Parathyroid adenoma (tissue), 2 donors: ENCODE measurements at regions not wholly inside any gene's neighbourhood (a gene's known extent, or its start where the extent isn't known, plus 50 kb on each side); places are given as distances from the start of the nearest gene placed in this dataset.

Experiments used
- H2AFZ ChIP-seq: fragments of 300-600 bp; sonication (generic); one replicate; pipeline ENCODE4 v1.7.0; 2017; ENCODE audit warnings: antibody characterized with exemption, mild to moderate bottlenecking
- H3K27ac ChIP-seq: fragments of 300-600 bp; sonication (generic); one replicate; pipeline ENCODE4 v1.7.0; 2017
- H3K27me3 ChIP-seq: fragments of 300-600 bp; sonication (generic); one replicate; pipeline ENCODE4 v1.7.0; 2017; ENCODE audit warnings: low read length; ENCODE audit not compliant: control insufficient read depth, insufficient read depth
- H3K36me3 ChIP-seq: fragments of 300-600 bp; sonication (generic); one replicate; pipeline ENCODE4 v1.7.0; 2017; ENCODE audit warnings: low read length; ENCODE audit not compliant: control insufficient read depth, insufficient read depth
- H3K4me1 ChIP-seq: fragments of 300-600 bp; sonication (generic); one replicate; pipeline ENCODE4 v1.7.0; 2017; ENCODE audit warnings: control low read depth
- H3K4me2 ChIP-seq: fragments of 300-600 bp; sonication (generic); one replicate; pipeline ENCODE4 v1.7.0; 2017; ENCODE audit warnings: low read length
- H3K4me3 ChIP-seq: fragments of 300-600 bp; sonication (generic); one replicate; pipeline ENCODE4 v1.7.0; 2017; ENCODE audit warnings: low read depth, low read length
- H3K79me2 ChIP-seq: fragments of 300-600 bp; sonication (generic); one replicate; pipeline ENCODE4 v1.7.0; 2017; ENCODE audit warnings: control low read depth
- H3K9ac ChIP-seq: fragments of 300-600 bp; sonication (generic); one replicate; pipeline ENCODE4 v1.7.0; 2017; ENCODE audit warnings: mild to moderate bottlenecking
- H3K9me3 ChIP-seq: fragments of 300-600 bp; sonication (generic); one replicate; pipeline ENCODE4 v1.7.0; 2017; ENCODE audit warnings: low read length; ENCODE audit not compliant: control insufficient read depth
- TF ChIP-seq, protein P1 (sequence below): fragments of 300-600 bp; sonication (generic); IDR thresholded peaks from one replicate; pipeline ENCODE4 v1.7.0; 2017; ENCODE audit warnings: antibody characterized with exemption, mild to moderate bottlenecking
- donor health status: primary hyperparathyroidism.

DNA sequence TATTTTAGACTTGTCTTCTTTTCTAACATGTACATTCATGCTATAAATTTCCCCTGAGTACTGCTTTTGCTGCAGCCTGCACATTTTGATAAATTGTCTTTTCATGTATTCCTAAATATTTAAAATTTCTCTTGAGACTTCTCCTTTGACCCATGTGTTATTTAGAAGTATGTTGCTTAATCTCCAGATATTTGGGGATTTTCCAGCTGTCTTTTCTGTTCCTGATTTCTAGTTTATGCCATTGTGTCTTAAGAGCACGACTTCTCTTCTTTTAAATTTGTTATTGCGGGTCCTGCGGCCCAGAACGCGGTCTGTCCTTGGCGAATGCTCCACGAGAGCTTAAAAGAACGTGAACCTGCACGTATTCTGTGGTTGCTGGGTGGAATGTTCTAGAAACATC lies 136.4 kb downstream of the KIF26A start:
- no peak overlapping the region for H3K27ac ChIP-seq
- no peak overlapping the region for H3K4me3 ChIP-seq

DNA sequence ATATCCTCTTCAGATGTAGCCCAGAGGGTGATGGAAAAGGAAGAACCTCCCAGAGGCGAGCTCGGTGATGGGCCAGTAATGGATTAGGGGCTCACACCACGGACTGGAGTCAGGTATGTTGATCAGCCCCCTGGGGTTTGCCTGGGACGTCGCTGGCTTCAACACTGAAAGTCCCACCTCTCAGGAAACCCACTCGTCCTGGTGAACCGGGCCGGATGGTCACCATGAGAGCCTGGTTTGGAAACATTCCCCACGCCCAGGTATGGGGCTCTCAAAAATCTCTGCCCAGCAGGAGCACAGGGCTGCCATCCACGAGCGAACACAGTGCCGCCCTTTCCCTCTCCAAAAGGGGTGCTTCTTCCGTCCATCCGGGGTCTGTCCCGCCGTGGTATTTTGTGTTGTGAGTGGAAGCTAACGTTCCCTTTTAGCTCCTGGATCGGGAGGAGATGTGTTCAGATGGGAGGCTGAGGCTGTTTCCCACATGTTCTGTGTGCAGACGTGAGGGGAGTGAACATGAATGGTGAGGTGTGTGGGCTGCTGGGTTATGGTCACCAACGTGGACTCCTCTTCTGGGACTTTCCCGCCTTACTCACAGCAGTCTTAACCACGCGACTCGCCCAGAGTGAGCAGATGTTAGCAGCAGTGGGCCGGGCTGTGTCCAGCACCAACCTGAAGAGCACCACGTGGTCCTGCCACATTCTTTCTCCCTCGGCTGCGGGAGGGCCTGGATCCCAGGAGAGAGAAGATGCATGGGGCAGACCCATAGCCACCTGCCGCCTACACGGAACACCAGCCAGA lies 139.2 kb downstream of the KIF26A start:
- no peaks in the 10 kb centered on the region for H3K27me3 ChIP-seq
- TF ChIP-seq, protein P1, sequence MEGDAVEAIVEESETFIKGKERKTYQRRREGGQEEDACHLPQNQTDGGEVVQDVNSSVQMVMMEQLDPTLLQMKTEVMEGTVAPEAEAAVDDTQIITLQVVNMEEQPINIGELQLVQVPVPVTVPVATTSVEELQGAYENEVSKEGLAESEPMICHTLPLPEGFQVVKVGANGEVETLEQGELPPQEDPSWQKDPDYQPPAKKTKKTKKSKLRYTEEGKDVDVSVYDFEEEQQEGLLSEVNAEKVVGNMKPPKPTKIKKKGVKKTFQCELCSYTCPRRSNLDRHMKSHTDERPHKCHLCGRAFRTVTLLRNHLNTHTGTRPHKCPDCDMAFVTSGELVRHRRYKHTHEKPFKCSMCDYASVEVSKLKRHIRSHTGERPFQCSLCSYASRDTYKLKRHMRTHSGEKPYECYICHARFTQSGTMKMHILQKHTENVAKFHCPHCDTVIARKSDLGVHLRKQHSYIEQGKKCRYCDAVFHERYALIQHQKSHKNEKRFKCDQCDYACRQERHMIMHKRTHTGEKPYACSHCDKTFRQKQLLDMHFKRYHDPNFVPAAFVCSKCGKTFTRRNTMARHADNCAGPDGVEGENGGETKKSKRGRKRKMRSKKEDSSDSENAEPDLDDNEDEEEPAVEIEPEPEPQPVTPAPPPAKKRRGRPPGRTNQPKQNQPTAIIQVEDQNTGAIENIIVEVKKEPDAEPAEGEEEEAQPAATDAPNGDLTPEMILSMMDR: no peak
- H3K27ac ChIP-seq: no peak overlapping the region
- no peak overlapping the region for H3K4me3 ChIP-seq
- no peaks in the 10 kb centered on the region for H3K36me3 ChIP-seq
- H3K4me2 ChIP-seq: no peak overlapping the region
- no peaks in the 10 kb centered on the region for H3K9me3 ChIP-seq
- H3K4me1 ChIP-seq: no peaks in the 10 kb centered on the region
- no peaks in the 10 kb centered on the region for H3K79me2 ChIP-seq
- no peak overlapping the region for H2AFZ ChIP-seq
- no peak overlapping the region for H3K9ac ChIP-seq

More for the DNA sequence above, 136.4 kb downstream of the KIF26A start:
- Histone ChIP-seq H3K9ac (no peak overlapping the region), H3K36me3 (no peaks in the 10 kb centered on the region), H3K4me1 (no peaks in the 10 kb centered on the region), H2AFZ (no peak overlapping the region), H3K9me3 (no peaks in the 10 kb centered on the region), H3K4me2 (no peak overlapping the region), H3K79me2 (no peaks in the 10 kb centered on the region), H3K27me3 (no peaks in the 10 kb centered on the region)
- TF ChIP-seq, protein P1: no peak

DNA sequence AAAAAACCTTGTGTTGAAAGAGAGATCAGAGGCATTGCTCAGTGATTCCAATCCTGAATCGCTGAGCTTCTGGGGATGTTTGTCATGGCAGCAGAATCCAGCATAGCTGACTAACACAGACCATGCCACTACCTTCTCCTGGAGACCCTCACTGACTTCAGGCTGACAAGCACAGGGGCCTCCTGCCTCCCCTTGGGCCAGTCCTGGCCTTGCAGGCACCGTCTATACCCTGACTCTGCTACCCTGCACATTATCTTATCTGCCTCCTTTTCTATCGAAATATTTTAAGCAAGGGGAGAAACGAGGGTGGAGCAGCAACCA lies 139.8 kb downstream of the KIF26A start:
- H3K9ac ChIP-seq: no peak overlapping the region
- H2AFZ ChIP-seq: no peak overlapping the region
- H3K27ac ChIP-seq: no peak overlapping the region
- no peaks in the 10 kb centered on the region for H3K79me2 ChIP-seq
- H3K4me2 ChIP-seq: no peak overlapping the region
- no peaks in the 10 kb centered on the region for H3K9me3 ChIP-seq
- H3K4me3 ChIP-seq: no peak overlapping the region
- H3K36me3 ChIP-seq: no peaks in the 10 kb centered on the region
- H3K27me3 ChIP-seq: no peaks in the 10 kb centered on the region
- TF ChIP-seq, protein P1: no peak
- no peaks in the 10 kb centered on the region for H3K4me1 ChIP-seq

DNA sequence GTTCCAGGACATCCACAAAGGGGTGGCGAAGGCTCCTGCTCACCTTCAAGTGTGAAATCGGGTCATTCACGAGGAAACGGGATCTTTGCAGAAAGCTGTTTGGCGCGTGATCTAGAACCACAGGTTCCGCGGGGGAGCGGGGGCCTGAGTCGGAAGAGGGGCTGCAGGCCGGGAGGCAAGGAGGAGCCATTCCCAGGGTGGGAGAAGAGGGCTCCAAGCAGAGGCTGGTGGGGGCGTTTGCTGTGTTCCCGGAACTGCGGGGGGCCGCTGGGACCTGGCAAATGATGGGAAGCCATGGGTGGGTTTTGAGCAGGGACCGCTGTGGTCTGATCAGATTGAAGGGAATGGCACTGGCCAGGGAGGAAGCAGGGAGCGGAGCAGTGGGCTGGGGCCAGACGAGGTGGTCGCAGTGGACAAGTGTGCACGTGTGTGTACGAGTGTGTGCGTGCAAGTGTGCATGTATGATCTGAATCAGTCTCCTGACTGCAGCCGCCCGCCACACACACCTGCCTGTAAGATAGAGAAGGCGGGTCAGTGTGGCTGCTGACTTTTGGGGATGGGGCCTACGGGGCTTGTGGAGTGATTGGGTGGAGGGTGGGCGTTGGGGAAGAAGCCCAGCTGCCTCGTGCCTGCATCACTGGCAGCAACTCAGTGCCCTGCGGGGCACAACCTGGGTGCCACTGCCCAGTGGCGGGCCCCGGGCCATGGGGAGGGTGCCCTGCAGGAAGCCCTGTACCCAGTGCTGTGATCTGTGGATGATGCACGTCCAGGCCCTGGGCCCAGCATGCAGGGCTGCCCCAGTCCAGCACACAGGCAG lies 141.9 kb downstream of the KIF26A start:
- no peak overlapping the region for H3K4me2 ChIP-seq
- H3K79me2 ChIP-seq: no peaks in the 10 kb centered on the region
- no peaks in the 10 kb centered on the region for H3K9me3 ChIP-seq
- no peak overlapping the region for H3K4me3 ChIP-seq
- no peaks in the 10 kb centered on the region for H3K4me1 ChIP-seq
- no peak overlapping the region for H3K27ac ChIP-seq
- no peaks in the 10 kb centered on the region for H3K36me3 ChIP-seq
- no peaks in the 10 kb centered on the region for H3K27me3 ChIP-seq
- TF ChIP-seq, protein P1: no peak
- H3K9ac ChIP-seq: no peak overlapping the region
- H2AFZ ChIP-seq: no peak overlapping the region
